DMS53 treated with DMSO at 0.1 percent for 48 hours (cell line): ENCODE measurements at regions not wholly inside any gene's neighbourhood (a gene's known extent, or its start where the extent isn't known, plus 50 kb on each side); places are given as distances from the start of the nearest gene placed in this dataset.

Experiments
- DNase-seq: peaks from one replicate; lab custom pipeline; 2025; ENCODE audit not compliant: unreplicated experiment; lab: John Stamatoyannopoulos, UW

GRCh38 chr4:107166873-107167450 lies 130.8 kb upstream of the DKK2 start:
- DNase-seq: no peak

DNA sequence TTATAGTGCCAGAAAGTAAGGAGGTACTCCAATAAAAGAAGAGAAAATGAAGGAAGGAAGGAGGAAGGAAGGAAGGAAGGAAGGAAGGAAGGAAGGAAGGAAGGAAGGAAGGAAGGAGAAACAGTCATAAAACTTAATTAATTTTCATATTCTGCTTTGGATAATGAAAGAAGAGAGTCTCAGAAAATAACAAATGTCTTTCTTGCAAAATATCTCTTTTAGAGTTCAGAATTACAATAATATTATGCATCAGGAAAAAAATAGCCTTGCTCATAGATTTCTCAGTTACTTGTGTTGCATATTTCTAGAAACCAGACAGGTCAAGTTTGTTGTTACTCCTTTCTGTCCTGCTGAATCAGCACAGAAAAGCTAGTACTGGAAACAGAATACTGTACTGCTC lies 130.1 kb upstream of the DKK2 start:
- DNase-seq: no peak

GRCh38 chr4:107164962-107165475 lies 128.9 kb upstream of the DKK2 start:
- no peak for DNase-seq

GRCh38 chr4:107156443-107156842 lies 120.3 kb upstream of the DKK2 start:
- no peak for DNase-seq

- no peak for DNase-seq
Measured at GRCh38 chr4:107155366-107155765, 119.3 kb upstream of the DKK2 start.

DNA sequence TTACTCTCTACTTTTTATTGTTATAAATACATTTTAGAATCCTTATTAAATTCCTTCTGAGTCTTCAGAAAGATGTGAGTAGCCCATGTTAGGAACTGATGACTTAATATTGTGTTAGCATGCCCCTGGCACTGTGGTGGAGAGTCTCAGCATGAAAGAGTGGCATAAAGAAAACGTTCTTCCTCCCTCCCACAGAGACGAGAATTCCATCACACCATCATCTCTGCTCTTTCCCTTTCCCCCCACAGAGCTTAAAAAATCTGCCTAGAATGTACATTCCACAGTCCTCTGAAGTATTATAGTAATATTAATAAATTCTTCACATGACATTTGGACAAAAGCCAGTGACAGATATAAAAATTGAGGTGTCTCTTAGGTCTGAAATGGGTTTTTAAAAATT lies 117.8 kb upstream of the DKK2 start:
- DNase-seq: no peak

- no peak for DNase-seq
Measured at GRCh38 chr4:107153228-107153627, 117.1 kb upstream of the DKK2 start.

- DNase-seq: no peak
Measured at GRCh38 chr4:107151173-107151572, 115.1 kb upstream of the DKK2 start.

DNA sequence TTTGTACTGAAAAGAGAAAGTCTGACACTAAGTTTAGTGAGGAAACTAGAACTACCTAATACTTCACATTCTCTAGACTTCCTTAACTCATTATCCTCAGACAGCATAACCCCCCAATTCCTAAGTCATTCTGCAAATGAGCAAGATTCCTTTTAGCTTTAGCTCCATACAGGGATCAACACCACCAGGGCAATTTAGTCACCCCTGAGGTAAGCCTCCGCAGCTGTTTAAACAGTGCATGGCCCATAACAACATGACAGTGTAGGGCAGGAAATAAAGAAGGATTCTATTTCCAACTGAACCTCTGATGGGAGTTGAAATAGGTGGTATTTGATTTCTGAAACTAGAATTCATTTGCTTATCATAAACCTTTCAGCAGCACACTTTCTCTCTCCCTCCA lies 112.8 kb upstream of the DKK2 start:
- DNase-seq: peak; percentile 30

DNA sequence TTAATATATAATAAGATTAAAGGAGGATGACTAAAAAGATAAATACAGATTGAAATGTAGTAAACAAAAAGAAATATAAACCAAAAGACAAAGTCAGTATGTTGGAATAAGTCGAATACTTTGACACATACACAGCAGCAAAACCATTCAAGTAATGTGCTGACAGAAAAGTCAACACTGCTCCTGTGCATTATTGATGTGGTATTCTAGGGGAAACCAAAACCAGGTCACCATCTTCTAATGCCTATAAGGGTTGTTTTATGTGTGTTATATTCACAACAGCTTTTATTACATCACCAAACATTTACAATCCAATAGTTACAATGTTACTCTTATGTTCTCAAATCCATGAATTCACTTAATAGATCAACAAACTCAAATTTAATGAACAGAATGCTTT lies 111.8 kb upstream of the DKK2 start:
- no peak for DNase-seq

DNA sequence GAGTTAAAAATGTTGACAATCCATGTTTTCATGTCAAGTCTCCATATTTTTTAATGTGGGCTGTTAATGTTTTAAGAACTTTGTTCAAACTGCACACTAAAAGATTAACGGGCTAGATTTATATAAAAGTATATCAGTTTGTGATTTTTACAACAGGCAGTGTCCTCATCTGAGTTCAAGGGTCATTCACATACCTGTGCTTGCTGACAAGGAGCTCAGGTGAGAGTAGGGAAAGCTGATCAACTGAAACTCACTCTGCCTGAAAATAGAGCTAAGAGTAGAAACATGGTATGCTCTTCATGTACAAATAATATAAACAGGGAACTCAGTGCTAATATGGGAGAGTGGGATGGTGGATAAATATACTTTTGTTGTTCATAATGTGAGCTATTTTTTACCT lies 102.3 kb upstream of the DKK2 start:
- no peak for DNase-seq

- DNase-seq: no peak
Measured at GRCh38 chr4:107133965-107134653, 98.0 kb upstream of the DKK2 start.

- no peak for DNase-seq
Measured at GRCh38 chr4:107131295-107131694, 95.2 kb upstream of the DKK2 start.

GRCh38 chr4:107130157-107130556 lies 94.0 kb upstream of the DKK2 start:
- DNase-seq: no peak

DNA sequence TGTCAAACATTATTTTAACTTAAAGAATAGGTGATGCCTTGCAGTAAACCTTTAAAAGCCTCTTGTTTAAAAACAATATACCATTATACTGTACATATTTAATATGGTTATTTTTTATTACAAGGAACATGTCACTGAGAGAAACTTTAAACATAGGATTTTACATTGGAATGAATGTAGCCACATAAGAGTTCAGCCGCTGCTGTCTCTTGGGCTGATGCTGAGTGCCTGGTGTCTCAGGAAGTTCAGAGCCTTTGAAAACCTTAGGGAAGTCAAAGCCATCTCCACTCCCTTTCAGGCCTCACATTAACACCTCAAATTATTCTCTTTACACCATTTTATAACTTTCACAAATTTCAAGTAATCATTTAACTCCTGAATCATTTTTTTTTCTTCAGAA lies 93.5 kb upstream of the DKK2 start:
- no peak for DNase-seq

- no peak for DNase-seq
Measured at GRCh38 chr4:107129076-107129475, 93.0 kb upstream of the DKK2 start.

GRCh38 chr4:107128116-107128515 lies 92.0 kb upstream of the DKK2 start:
- no peak for DNase-seq

DNA sequence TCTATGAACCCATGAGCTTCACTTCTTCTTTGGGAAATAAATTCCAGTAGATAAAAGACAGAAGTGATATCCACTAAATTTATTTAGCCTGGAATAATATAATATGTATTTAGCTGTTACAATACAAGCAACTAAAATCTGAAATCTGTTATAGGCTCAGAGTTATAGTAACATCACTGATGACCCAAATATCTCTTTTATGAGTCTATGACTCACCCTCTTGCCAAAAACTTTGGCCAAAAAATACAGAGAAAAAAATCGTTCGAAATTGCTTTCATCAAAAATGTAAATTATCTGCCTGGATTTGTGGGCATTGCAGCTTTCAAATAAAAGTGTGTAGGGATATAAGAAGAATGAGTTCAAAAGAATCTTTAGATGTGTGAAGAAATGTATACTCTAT lies 89.4 kb upstream of the DKK2 start:
- DNase-seq: no peak

GRCh38 chr4:107122736-107123135 lies 86.6 kb upstream of the DKK2 start:
- DNase-seq: no peak

- peak; percentile 26 for DNase-seq
Measured at GRCh38 chr4:107120661-107121060, 84.5 kb upstream of the DKK2 start.

GRCh38 chr4:107117726-107118125 lies 81.6 kb upstream of the DKK2 start:
- DNase-seq: no peak

DNA sequence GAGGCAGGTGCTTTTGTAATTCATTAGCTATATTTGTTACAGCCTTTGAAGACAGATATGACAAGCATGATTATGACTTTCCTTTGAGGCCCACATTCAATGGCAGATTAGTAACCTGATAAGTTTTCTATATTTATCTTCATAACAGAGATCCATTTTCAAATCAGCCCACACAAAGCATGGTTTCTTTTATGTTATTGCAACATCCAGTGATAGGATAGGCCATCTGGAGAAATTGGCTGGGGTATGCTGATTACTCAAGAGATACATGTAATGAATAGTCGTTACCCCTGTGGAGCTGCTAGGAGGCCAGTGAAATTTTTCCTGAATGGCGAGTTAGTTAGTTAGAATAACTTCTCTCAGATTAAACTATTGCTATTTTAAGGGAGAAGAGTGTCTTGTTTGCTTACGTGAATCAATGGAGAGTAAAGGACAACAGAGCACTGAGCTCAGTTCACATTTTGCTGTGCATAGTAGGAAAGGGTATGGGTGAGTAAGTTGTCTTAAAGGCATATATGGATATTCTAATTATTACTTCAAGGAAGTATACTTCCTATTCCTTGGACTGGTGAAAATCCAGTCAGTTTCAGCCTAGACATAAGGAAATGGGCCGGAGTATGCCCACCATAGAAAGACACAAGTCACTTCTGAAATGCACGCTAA lies 79.2 kb upstream of the DKK2 start:
- DNase-seq: no peak
